GM19467 (cell line): ENCODE measurements at regions not wholly inside any gene's neighbourhood (a gene's known extent, or its start where the extent isn't known, plus 50 kb on each side); places are given as distances from the start of the nearest gene placed in this dataset.
"Not testable (repeated sequence)": the region's sequence is repeated elsewhere in the genome, so short reads cannot be mapped to it uniquely, and the experiment has no call there.

ENCODE experiments used
- ATAC-seq: cut with Tn5 transposase; IDR thresholded peaks from one replicate; pipeline ENCODE4 v1.9.1; 2021; ENCODE audit warnings: mild to moderate bottlenecking, moderate library complexity; ENCODE audit not compliant: unreplicated experiment

DNA sequence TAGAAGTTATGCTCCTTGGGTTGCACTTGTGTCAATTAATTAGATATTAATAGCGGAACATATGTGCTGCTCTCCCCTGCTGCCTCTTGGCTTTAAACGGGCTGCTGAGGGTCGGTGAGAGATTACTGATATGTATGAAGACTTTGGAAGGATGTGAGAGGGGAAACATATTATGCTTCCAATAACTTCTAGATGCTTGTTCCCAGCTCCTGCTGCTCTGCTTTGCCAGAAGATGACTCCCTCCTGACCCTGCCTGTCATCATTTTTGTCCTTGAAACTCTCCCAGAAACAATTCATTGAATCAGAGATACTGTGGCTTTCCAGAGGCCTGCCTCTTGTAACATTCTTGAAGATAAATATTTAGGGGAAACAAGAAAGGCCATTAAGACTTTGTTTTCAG is 300.1 kb upstream of the STXBP6 start:
- no peak for ATAC-seq

GRCh38 chr14:25349269-25349668 is 299.3 kb upstream of the STXBP6 start:
- ATAC-seq: no peak

- no peak for ATAC-seq
Measured at GRCh38 chr14:25340882-25341281, 290.9 kb upstream of the STXBP6 start.

GRCh38 chr14:25322784-25323183 is 272.8 kb upstream of the STXBP6 start:
- ATAC-seq: no peak

DNA sequence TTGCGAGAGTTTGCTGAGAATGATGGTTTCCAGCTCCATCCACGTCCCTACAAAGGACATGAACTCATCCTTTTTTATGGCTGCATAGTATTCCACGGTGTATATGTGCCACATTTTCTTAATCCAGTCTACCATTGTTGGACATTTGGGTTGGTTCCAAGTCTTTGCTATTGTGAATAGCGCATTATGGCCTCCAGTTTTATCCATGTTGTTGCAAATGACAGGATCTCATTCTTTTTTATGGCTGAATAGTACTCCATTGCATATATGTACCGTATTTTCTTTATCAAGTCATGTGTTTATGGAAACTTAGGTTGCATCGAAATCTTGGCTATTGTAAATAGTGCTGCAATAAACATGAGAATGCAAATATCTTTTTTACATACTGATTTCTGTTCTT is 266.1 kb upstream of the STXBP6 start:
- not testable (repeated sequence) for ATAC-seq

DNA sequence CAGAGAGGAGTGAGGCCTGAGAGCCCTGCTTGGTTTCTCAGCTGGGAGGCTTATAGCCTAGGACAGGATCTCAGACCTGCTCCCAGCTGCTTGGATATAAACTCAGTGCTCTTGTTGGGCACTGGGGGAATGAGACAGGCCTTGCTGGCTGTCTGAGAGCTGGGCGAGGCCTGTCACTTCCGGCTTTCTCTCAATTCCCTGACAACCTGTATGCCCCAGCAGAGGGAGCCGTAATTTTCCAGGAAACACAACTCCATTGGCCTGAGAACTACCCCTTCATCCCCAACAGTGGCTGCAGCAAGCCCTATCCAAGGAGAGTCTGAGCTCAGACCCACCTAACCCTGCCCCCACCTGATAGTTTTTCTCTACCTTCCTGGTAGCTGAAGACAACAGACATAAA is 258.3 kb upstream of the STXBP6 start:
- no peak for ATAC-seq

DNA sequence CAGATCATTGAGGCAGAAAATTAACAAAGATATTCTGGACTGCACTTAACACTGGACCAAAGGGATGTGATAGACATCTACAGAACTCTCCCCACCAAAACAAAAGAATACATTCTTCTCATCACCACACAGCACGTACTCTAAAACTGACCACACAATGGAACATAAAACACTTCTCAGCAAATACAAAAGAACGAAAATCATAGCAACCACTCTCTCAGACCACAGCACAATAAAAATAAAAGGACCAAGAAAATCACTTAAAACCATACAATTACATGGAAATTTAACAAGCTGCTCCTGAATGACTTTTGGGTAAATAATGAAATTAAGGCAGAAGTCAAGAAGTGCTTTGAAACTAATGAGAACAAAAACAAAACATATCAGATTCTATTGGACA is 254.0 kb upstream of the STXBP6 start:
- ATAC-seq: no peak

- ATAC-seq: no peak
Measured at GRCh38 chr14:25298238-25298637, 248.3 kb upstream of the STXBP6 start.

DNA sequence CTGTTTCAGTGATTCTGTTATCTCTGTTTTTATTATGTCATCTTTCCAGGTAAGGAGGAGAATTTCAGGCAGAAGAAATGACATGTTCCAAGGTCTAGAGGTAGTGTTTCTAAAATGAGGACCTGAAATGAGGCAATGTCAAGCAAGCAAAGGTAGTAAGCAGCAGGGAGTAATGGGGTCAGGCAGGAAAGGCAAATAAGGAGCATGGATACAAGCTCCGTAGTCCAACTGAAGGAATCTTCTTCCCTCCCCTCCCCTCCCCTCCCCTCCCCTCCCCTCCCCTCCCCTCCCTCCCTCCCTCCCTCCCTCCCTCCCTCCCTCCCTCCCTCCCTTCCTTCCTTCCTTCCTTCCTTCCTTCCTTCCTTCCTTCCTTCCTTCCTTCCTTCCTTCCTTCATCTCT is 240.2 kb upstream of the STXBP6 start:
- not testable (repeated sequence) for ATAC-seq

GRCh38 chr14:25274529-25274928 is 224.6 kb upstream of the STXBP6 start:
- ATAC-seq: no peak

- ATAC-seq: no peak
Measured at GRCh38 chr14:25267186-25267585, 217.2 kb upstream of the STXBP6 start.

GRCh38 chr14:25259470-25259869 is 209.5 kb upstream of the STXBP6 start:
- no peak for ATAC-seq

- ATAC-seq: no peak
Measured at GRCh38 chr14:25252793-25253192, 202.8 kb upstream of the STXBP6 start.

- no peak for ATAC-seq
Measured at GRCh38 chr14:25250516-25250915, 200.6 kb upstream of the STXBP6 start.

DNA sequence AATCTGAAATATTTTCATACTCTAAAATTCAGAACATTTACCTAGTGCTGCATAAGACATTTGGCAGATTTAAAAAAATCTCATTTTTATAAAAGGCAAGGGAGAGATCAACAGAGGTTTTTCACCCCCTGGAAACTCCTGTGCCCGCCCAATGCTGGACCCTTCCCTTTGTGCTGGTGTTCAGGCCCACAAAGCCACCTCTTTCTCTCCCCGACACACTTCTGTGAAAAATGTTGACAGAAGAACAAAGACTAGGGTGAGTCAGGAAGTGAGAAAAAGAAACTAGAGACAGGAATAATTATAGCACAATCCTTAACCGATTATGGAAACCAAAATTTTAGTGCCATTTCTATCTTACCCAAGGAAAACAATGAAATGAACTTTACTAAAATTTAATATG is 197.7 kb upstream of the STXBP6 start:
- ATAC-seq: no peak

- ATAC-seq: no peak
Measured at GRCh38 chr14:25246751-25247150, 196.8 kb upstream of the STXBP6 start.

GRCh38 chr14:25239170-25239569 is 189.2 kb upstream of the STXBP6 start:
- ATAC-seq: no peak

DNA sequence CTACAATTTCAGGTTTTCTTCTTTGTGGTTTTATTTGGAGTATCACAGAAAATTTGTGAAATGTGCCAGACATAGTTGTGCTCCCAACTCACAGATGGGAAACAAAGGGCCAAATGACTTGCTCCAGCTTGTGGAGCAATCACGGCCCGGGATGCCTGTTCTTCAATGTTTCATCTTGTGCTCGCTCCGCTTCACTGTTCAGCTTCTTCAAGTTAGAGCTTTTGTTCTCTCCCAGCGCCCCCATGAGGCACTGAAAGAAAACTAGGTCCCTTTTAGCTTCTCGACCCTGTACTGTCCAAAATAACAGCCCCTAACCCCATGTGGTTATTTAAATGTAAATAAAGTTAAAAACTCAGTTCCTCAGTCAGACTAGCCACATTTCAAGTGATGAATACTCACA is 187.9 kb upstream of the STXBP6 start:
- no peak for ATAC-seq

DNA sequence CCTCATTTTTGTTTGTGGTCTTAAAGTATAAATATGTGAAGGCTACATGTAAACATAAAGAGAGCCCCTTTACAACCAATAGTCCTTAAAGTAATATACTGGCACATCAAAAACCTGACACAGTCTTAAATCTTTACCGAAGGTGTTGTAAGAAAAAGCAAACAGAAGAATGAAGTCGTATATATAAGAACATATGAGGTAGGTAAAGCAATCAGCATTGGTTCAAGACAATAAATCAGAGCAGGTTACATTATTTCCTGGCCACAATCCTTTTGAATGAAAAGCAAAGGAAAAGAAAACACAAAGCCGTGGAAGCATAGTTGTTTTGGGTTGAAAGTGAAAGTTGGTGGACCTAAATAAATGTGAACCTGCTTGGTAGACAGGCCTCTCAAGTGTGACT is 183.7 kb upstream of the STXBP6 start:
- ATAC-seq: no peak

- no peak for ATAC-seq
Measured at GRCh38 chr14:25231004-25231403, 181.1 kb upstream of the STXBP6 start.

GRCh38 chr14:25226214-25226613 is 176.3 kb upstream of the STXBP6 start:
- no peak for ATAC-seq

GRCh38 chr14:25222256-25222655 is 172.3 kb upstream of the STXBP6 start:
- no peak for ATAC-seq

GRCh38 chr14:25220514-25220913 is 170.6 kb upstream of the STXBP6 start:
- ATAC-seq: no peak

DNA sequence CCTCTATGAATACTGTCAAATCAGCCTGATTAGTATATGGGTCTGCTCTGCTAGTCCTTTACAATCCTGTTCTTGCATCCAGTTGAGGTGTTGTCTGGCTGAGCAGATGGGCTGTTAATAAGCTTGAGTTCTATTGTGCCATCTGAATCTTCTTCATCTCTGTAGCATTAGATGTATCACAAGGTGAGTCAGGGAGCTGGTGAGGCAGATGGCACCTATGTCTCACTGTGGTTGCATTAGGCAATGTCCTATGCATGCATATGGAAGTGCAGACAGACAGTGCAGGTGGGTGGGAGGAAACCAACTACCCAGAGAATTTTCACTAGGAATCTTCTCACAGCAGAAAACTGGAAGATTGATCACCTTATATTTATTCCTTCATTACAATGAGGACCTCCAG is 165.7 kb upstream of the STXBP6 start:
- no peak for ATAC-seq
